ENCODE measurements at regions not wholly inside any gene's neighbourhood (a gene's known extent, or its start where the extent isn't known, plus 50 kb on each side); places are given as distances from the start of the nearest gene placed in this dataset.
"Not testable (repeated sequence)": the region's sequence is repeated elsewhere in the genome, so short reads cannot be mapped to it uniquely, and the experiment has no call there.

DNA sequence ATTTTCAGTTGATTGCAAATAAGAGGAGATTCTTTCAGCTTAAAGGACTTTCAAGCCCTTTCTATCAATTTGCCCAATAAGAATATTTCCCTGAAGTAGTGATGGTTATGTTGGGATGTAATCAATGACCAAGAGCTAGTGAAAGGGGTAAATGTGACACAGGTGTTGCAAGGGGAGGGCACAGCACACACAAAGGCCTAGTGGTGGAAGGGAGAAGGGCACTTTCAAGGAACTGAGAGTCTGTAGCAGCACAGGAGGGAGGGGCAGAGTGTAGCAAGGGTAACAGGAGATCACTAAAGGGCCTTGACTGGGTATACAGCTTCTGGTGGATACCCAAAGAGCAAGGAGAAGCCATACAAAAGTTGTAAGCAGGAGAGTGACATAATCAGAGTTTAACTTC lies 217.8 kb upstream of the ARHGEF26 start:
- no peak for DNase-seq (ENCODE audit: low read depth, low spot score)

DNA sequence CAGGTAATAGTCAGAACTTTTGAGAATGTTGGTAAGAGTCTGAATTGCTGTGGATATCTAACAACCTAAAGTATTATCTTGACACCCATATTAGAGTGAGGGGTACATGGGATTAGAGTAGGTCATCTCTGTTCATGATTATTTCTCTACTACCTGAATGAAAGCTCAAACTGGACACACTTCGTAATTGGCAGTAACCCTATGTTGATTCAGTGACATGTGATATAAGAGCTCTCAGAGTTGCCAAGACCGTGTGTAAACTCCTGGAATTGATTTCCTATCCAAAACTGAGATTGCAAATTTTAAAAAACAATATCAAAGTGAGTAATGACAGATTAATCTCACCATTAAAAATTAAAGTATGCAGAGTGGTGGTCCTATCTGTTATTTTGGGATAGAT lies 214.8 kb upstream of the ARHGEF26 start:
- DNase-seq (ENCODE audit: low read depth, low spot score) = no peak

DNA sequence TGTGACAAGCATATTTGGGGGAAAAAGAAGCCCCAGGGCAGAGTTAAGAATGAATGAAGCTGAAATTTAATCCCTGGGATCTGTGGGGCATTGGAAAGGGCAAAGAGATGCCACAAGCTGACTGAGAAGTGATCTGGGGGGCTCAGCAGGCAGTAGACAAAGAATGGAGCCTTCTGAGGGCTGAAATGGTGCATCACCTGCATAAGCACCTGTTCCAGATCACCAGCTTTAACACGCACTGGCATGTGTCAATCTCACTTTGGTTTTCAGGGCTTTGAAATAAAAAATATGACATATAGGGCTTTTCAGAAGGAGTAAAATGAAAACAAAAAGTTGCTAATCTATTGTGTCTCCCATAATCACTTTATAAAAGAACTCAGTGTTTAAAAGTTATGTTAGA lies 210.8 kb upstream of the ARHGEF26 start:
- no peak for DNase-seq (ENCODE audit: low read depth, low spot score)

DNA sequence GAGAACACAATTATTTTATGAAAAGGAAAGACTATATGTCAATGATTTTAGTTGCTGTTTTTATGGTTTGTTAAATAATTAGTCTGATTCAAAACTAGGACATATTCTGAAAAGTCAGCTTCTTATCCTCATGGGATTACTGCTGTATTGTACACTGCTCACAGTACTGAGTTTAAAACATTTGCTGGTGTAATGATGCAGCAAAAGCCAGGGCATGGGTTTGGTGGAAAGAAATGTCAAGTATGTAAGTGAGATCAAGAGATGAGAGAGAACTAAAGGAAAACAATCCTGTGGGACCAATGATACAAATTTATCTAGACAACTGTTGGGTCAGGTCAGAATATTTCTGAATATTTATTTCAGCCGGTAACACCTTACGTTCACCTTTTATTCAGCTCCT lies 210.1 kb upstream of the ARHGEF26 start:
- DNase-seq (ENCODE audit: low read depth, low spot score) = no peak

DNA sequence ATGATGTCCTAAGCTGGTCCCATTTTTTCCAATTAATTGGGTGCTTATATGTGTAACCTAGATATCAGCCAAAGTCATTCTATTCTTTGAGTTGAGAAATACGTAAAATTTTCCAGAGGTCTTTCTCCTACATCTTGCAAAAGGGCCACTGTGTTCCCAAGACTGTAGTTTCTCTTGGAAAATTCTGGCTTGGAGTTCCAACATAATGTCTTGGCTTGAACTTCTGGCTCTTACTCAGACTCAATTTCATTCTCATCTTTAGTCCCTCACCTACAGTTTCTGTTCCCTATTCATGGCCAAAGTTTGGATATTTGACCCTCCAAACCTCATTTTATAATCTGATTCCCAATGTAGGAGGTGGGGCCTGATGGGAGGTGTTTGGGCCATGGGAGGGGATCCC lies 201.4 kb upstream of the ARHGEF26 start:
- no peak for DNase-seq (ENCODE audit: low read depth, low spot score)

DNA sequence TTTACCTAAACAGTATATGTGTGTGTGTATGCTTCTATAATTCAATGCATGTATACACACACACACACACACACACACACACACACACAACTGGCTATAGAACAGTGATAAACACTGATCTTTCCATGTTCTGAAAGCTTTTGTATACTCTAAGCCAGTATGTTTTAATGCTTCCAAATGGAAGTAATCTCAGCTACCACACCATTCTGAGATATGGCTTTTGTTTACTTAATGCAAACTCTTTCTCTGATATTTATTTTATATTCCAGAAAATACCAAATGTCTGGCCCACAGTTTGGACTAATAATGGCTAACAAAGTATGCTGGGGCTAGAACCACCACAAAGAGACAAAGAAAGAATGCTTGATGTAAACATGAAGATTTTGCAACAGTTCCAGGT lies 199.4 kb upstream of the ARHGEF26 start:
- no peak for DNase-seq (ENCODE audit: low read depth, low spot score)

DNA sequence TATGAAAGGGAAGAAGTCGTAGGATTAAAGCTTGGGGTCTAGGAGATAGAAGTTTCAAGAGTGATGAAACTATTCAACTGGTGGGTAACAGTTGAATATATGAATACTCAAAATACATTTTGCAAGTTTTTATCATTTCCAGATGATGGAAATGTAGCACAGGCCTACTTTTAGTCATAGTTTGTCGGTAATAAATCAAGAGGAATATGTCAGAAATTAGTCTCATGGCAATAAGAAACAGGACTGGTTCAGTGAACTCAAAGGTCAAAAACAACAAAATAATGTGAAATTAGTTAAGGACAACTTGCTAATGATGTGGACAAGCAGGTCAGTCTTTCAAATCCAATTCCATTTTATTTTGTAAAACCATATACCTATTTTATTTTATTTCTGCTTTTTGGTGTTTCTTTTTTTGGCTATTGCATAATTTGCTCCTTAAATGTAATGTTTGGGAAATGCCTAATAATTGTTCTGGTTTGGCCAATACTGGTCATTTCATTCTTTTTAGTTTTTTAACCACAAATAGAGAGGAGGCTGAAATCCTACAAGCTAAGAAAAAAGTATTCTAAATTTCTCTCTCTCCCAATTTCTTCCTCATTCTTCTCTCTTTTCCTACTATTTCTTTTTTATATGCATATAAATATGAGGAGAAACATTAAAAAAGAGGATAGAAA lies 195.2 kb upstream of the ARHGEF26 start:
- no peak for DNase-seq (ENCODE audit: low read depth, low spot score)

DNA sequence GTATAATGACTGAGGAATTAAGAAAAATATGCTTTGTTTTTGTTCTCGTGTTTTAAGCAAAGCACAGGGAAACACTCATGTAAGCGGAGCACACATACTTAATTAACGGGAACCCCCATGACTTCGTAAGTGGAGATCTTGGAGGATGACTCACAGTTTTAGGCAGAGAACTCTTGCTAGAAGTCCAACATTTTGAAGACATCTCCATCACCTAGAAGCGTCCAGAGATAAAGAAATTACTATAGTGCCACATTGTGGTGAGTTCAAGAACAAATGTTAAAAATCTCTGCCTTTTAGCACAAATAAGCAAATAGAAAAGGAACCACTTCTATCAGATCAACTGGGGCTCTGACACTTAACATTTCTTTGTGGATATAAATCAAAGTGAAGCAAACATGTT lies 194.1 kb upstream of the ARHGEF26 start:
- DNase-seq (ENCODE audit: low read depth, low spot score) = no peak

DNA sequence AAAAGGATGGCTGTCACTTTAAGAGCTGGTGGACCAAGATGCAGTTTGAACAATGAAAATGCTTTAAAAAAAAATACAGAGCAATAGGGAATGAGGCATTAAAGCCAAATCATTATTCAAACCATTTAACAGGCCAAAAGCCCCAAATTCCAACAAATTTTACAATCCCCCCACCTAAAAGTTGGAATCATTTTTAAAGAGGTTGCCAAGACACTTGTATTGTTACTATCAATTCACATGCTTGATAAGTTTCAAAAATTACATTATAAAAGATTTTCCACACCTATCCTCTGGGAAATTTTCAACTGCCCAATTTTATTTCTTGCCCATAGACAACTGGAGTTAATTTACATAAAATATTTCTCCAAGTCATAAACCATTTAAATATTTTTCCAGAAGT lies 192.3 kb upstream of the ARHGEF26 start:
- DNase-seq (ENCODE audit: low read depth, low spot score) = no peak

DNA sequence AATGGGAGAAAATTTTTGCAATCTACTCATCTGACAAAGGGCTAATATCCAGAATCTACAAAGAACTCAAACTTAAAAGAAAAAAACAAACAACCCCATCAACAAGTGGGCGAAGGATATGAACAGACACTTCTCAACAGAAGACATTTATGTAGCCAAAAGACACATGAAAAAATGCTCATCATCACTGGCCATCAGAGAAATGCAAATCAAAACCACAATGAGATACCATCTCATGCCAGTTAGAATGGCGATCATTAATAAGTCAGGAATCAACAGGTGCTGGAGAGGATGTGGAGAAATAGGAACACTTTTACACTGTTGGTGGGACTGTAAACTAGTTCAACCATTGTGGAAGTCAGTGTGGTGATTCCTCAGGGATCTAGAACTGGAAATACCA lies 187.7 kb upstream of the ARHGEF26 start:
- not testable (repeated sequence) for DNase-seq (ENCODE audit: low read depth, low spot score)

DNA sequence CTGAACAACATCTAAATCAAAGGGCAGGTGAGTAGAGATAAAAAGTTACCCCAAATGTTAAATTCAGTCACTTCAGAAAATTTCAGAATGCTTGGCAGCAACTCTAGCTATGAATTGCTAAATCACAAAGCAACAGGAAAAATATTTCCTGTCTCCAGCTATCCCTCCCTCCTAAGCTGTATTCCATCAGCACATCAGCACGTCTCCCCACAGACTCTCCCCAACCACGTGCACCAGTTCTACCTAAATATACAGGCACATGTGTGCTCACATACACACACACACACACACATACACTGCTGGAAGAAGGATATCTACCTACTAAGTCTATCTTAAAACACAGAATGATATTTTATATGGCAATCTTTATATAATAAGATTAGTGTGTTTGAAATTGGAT lies 177.1 kb upstream of the ARHGEF26 start:
- no peak for DNase-seq (ENCODE audit: low read depth, low spot score)

DNA sequence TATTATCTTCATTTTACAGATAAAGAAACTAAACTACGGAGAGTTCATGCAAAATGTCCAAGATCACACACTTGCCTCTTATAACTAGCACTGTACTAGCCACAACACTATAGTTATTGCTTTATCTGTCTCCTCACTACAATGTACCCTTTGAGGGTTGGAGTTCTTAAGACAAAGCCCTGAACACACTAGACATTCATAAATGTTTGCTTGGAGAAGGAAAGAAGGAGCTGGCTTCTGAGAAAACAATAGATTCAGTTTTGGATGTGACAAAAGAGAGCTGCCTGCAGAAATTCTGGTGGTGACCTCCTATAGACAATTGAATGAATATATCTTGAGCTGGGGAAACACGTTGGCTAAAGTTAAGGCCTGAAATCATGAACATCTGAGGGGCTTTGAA lies 169.9 kb upstream of the ARHGEF26 start:
- no peak for DNase-seq (ENCODE audit: low read depth, low spot score)

DNA sequence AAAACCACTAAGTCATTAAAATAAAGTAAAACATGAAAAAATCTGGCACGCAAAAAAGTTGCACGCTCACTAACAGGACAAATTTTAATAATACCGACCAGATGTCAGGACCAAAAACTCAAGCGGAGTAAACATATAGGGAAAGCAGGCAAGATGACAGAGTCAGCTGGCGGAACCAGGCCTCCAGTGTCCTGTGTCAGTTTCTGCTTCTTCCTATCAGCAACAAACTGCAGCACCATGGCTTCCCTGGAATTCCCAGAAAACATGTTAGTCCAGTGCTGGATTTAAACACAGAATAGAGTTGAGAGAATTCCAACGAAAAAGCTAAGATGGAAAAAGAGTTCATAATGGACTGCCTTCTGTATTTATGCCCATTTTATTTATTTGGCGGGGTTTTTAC lies 169.1 kb upstream of the ARHGEF26 start:
- no peak for DNase-seq (ENCODE audit: low read depth, low spot score)

DNA sequence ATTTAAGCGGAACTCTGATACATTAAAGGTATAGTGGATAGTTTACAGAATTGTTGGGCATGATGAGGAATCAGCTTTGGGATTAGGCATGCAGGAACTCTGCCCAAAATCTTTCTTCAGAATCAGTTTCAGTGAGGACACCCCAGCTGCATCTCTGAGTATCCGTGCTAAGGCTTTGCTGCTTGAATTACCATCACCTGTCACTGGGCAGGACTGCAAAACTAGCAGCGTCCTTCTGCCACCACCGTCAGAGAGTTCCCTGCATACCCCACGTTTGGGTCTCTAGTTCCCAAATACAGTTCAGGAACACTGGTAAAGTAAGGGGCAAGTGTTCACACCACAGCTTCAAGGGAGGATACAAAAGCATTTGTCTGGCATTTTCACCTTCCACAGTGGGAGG lies 164.6 kb upstream of the ARHGEF26 start:
- no peak for DNase-seq (ENCODE audit: low read depth, low spot score)

DNA sequence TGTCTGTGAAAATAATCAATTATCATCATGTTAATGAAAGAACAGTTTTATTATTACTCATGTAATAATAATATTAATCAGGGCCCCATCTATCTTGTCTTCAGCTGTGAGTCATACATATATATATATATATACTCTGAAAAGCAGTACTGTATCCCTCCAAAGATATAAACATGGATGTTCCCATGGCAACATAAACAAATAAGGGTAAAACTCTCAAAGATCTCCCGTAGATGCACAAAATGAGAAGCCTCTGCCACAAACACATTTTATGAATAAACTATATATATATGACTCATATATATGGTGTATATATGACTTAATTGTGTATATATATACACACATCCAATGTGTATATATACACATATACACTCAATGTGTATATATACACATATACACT lies 163.8 kb upstream of the ARHGEF26 start:
- no peak for DNase-seq (ENCODE audit: low read depth, low spot score)

DNA sequence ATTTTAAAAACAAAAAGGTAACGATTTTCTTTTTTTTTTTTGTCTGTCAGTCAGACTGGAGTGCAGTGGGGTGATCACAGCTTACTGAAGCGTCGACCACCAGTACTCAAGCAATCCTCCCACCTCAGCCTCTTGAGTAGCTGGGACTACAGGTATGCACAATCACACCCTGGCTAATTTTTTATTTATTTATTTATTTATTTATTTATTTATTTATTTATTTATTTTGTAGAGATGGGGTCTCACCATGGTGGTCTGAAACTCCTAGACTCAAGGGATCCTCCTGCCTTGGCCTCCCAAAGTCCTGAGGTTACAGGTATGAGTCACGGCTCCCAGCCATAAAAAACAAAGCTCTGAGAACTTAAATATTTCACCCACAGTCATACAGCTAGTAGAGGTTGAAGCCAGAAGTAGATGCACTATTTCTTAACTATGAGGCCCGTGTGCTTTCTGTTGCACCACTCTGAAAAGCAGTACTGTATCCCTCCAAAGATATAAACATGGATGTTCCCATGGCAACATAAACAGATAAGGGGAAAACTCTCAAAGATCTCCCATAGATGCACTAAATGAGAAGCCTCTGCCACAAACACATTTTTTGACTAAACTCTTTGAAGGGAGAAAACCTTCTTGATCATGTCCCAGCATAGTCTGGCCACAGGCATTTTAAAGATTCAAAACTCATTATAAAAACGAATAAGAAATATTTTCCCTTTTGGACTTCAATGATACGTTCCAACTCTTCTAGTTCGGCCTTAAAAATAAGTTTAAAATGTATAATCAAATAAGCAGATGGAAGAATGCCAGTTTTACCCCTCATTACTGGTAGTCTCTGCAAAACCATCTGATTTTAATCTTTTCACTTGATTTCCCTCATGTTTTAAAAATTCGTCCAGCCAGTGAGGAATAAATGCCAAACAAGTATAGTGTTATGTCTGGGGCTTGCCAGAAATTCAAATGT lies 162.3 kb upstream of the ARHGEF26 start:
- DNase-seq (ENCODE audit: low read depth, low spot score) = no peak

DNA sequence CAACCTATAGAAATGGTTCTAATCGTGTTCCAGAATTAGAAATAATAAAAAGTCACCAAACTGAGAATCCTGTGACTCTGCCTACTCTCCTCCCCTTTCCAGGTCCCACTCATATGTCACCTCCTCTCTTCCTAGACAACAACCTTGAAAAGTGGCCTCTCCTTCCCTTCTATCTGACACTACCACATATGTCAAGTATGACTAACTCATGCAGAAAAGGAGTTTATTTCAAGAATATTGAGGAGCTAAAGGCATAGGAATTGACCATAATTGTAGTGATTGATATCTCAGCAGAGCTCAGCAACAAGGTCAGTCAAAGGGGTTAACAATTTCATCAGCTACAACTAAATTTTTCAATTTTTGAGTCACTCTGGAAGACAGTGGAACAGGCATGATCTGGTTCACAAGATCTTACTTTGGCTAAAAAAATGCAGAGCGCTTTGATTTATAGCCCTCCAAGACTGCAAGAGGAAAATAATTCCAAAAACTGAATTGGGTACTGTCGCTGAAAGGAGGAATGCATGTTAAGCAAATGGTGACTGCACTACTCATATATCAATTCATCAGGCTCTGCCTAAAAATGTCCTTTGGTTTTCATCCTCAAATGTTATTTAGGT lies 160.6 kb upstream of the ARHGEF26 start:
- DNase-seq (ENCODE audit: low read depth, low spot score) = no peak

DNA sequence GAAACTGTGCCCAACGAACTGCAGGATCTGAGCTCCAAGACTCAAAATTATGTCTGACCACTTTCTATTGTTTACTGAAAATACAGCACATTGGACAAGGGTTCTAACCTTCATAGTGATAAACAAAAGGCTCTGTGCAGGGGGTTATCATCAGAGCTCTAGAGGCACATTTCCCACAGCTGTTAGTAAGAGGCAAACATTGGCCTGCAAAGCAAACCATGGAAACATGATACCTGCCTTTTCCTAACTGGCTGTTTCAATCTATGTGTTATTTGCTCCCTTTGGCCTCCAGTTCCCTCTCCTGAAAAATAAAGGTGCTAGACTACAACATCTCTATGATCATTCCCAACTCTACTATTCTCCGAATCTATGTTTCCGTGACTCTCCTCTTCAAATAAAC lies 159.7 kb upstream of the ARHGEF26 start:
- DNase-seq (ENCODE audit: low read depth, low spot score) = no peak

DNA sequence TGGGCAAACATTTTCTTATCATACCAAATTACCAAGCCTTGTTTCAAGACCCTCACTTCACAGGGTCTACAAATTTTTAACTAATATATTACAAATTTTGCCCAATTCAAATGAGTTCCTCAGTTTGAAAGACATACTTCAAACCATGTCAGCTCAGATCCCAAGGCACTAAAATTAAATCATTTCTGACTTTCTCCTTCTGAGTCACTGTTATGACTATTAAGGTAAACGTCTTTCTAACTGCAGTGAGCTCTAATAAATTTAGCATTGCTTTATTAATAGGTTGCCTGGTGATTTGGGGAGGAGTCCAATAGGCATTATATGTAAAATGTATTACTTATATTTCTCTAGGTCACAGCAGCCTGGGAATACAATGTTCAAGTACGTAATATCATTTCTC lies 158.2 kb upstream of the ARHGEF26 start:
- no peak for DNase-seq (ENCODE audit: low read depth, low spot score)

DNA sequence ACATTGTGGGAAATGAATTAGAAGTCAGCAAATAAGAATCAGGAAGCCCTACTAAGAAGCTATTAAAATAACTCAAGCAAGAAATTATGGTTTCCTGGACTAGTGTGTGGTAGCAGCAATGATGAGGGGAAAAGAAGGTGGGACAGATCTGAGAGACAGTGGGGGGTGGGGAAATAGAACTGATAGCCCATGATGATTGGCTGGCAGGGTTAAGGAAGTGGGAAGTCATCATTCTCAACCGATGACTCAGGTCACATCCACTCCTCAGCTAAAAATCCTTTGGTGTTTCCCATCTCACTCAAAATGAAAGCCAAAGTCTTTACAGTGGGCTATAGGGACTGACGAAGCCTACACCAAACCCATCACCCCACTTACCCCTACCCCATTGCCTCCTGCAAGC lies 153.9 kb upstream of the ARHGEF26 start:
- DNase-seq (ENCODE audit: low read depth, low spot score) = no peak

DNA sequence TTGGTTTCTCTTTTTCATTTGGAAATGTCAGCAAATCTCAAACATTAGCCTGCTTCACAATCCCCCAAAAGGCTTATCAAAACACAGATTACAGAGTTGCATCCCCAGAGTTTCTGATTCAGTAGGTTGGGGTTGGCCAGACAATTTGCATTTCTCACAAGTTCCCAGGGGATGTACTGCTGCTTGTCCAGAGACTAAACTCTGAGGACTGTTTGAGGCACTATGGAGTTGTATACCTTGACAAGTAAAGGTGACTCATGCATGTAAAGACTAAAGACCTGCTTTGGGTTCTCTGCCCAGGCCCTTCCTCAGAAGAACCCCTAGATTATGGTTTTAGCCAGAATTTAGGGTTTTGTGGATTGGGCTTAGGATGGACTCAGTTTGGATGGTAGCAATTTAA lies 151.1 kb upstream of the ARHGEF26 start:
- no peak for DNase-seq (ENCODE audit: low read depth, low spot score)

DNA sequence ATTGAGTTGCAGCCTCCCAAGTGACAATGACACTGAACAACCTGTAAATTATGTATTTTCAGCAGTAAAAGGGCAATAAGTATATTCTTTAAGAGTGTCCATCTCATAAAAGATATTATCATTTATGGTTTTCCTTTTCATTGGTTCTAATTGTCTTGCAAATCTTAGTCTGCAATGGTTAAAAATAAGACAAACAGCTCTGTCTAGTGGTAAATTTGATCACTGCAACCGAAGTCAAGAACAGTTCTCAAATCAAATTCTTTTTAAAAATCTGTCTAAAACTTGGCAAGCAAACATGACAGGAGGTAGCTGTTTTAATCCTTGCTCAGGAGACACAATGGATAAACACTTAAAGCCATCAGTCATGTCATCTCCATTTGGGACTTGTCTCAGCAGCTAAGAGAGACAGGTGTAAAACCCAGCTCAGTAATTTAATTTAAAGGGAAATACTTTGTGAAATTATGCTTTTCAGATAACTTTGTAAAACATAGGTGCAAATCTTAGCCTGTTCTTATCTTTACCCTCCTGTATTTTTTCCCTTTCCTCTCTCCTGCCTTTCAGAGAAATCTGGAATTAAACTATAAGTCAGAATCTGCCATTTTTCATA lies 150.3 kb upstream of the ARHGEF26 start:
- DNase-seq (ENCODE audit: low read depth, low spot score) = no peak

Measured in brain pericyte (primary cell).